ENCODE measurements at regions not wholly inside any gene's neighbourhood (a gene's known extent, or its start where the extent isn't known, plus 50 kb on each side); places are given as distances from the start of the nearest gene placed in this dataset.
"Not testable (repeated sequence)": the region's sequence is repeated elsewhere in the genome, so short reads cannot be mapped to it uniquely, and the experiment has no call there.

DNA sequence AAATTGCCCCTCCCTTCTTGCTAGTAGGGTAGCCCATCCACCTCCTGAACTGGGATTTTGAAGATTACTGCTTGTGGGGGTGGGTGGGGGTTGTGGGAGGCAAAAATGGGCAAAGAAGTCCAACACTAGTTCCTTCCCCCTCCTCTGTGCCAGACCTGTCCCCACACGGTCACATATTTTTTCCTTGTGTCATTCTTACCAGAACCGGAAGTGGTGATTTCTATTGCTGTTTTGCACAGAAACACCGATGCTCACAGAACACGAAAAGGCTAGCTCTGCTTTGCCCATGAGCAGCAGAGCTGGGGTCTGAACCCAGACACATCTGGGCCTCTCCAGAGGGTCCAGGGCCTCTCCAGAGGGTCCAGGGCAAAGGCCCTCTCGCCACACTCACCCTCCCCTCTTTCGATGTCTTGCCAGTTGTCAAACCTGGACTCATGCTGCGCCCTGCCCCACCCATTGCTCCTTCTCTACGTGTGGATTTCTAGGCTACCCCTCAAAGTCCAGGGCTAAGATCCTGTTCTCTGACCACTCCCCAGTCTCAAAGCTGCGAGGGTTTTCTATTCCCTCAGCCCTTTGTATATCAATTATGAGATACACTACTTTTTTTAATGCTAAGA, 264.4 kb upstream of the MSX2 start:
- no peak overlapping the region for H3K4me3 ChIP-seq (replicated peaks; ENCODE audit: low read depth, low read length)
- no peak for DNase-seq (ENCODE audit: extremely low read depth, low read depth)
- TF ChIP-seq, protein P1, sequence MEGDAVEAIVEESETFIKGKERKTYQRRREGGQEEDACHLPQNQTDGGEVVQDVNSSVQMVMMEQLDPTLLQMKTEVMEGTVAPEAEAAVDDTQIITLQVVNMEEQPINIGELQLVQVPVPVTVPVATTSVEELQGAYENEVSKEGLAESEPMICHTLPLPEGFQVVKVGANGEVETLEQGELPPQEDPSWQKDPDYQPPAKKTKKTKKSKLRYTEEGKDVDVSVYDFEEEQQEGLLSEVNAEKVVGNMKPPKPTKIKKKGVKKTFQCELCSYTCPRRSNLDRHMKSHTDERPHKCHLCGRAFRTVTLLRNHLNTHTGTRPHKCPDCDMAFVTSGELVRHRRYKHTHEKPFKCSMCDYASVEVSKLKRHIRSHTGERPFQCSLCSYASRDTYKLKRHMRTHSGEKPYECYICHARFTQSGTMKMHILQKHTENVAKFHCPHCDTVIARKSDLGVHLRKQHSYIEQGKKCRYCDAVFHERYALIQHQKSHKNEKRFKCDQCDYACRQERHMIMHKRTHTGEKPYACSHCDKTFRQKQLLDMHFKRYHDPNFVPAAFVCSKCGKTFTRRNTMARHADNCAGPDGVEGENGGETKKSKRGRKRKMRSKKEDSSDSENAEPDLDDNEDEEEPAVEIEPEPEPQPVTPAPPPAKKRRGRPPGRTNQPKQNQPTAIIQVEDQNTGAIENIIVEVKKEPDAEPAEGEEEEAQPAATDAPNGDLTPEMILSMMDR (IDR thresholded peaks at IDR 0.05; ENCODE audit: low read depth, low read length, missing control alignments), result no peak

DNA sequence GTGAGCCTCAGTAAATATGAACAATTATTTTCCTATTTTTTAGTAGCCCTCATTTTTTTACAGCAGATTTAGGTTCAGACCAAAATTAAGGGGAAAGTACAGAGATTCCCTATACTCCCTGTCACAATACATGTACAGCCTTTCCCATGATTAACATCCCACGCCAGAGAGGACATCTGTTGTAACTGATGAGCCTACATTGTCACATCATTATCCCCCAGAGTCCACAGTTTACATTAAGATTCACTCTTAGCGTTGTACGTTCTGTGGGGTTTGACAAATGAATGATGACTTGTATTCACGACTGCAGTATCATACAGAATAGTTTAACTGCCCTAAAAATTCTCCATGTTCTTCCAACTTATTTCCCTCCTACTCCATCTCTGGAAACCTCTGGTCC, 262.3 kb upstream of the MSX2 start:
- no peak for DNase-seq (ENCODE audit: extremely low read depth, low read depth)
- no peak overlapping the region for H3K4me3 ChIP-seq (replicated peaks; ENCODE audit: low read depth, low read length)
- TF ChIP-seq, protein P1 (IDR thresholded peaks at IDR 0.05; ENCODE audit: low read depth, low read length, missing control alignments), result no peak

DNA sequence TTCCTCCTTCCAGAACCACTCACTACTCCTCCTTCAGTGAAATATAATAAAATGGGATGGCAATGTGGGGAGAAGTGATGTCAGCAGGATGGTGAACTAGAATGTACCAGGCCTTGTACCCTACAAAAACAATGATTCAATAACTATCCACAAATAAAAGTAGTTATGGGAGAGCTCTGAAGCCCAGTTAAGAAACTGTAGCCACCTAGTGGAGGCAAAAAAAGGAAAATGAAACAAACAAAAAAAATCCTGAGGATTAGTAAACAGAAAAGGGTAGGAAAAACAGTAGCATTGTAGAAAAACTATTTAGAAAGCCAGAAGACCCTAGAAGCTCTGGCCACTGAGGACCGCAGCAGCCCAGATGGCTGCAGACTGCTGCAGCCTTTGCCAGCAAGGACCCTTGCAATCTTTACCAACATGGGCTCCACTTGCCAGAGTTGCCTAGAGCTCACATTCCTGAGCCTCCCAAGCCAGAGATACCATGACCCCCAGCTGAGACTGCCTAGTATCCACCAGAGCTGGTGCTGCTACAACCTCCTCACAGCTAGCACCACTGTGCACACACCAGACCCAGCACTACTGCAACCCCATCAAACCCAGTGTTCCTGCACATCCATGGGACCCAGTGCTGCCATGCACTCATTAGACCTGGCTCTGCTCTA, 259.7 kb upstream of the MSX2 start:
- TF ChIP-seq, protein P1 (IDR thresholded peaks at IDR 0.05; ENCODE audit: low read depth, low read length, missing control alignments), result no peak
- H3K4me3 ChIP-seq (replicated peaks; ENCODE audit: low read depth, low read length), result no peak overlapping the region

DNA sequence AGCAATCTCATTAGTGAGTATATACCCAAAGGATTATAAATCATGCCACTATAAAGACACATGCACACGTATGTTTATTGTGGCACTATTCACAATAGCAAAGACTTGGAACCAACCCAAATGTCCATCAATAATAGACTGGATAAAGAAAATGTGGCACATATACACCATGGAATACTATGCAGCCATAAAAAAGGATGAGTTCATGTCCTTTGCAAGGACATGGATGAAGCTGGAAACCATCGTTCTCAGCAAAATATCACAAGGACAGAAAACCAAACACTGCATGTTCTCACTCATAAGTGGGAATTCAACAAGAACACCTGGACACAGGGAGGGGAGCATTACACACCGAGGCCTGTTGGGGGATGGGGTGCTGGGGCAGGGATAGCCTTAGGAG, 252.9 kb upstream of the MSX2 start:
- DNase-seq (ENCODE audit: extremely low read depth, low read depth); H3K4me3 ChIP-seq (replicated peaks; ENCODE audit: low read depth, low read length): not testable (repeated sequence)

More for the DNA sequence above, 259.7 kb upstream of the MSX2 start:
- DNase-seq (ENCODE audit: extremely low read depth, low read depth), result no peak

DNA sequence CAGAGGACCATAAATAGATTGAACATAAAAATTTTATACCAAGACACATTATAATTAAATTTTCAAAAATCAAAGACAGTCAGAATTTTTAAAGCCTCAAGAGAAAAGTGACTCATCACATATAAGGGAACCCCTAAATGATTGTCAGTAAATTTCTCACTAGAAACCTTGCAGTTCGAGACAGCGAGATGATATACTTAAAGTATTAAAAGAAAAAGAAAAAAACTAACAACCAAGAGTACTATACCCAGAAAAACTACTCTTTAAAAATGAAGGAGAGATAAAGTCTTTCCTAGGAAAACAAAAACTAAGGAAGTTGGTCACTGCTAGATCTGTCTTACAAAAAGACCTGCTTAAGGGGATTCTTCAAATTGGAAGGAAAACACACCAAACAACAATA, 251.4 kb upstream of the MSX2 start:
- TF ChIP-seq, protein P1 (IDR thresholded peaks at IDR 0.05; ENCODE audit: low read depth, low read length, missing control alignments), result no peak
- no peak for DNase-seq (ENCODE audit: extremely low read depth, low read depth)
- H3K4me3 ChIP-seq (replicated peaks; ENCODE audit: low read depth, low read length), result no peak overlapping the region

DNA sequence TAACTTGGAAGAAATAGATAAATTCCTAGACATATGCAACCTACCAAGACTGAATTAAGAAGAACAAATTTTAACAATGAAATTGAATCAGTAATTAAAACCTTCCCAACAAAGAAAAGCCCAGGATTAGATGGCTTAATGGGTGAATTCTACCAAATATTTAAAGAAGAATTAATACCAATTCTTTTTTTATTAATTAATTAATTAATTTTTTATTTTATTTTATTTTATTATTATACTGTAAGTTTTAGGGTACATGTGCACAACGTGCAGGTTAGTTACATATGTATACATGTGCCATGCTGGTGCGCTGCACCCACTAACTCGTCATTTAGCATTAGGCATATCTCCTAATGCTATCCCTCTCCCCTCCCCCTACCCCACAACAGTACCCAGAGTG, 248.4 kb upstream of the MSX2 start:
- not testable (repeated sequence) for H3K4me3 ChIP-seq (replicated peaks; ENCODE audit: low read depth, low read length); DNase-seq (ENCODE audit: extremely low read depth, low read depth)

DNA sequence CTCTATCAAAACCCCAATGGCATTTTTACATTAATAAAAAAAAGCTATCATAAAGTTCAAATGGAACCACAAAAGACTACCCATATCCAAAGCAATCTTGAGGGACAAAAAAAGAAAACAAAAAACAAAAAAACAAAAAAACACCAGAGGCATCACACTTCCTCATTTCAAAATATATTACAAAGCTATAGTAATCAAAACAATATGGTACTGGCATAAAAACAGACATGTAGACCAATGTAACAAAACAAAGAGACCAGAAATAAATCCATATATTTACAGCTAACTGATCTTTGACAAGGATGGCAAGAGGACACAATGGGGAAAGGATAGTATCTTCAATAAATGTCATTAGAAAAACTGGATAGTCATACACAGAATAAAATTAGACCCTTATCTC, 245.1 kb upstream of the MSX2 start:
- TF ChIP-seq, protein P1 (IDR thresholded peaks at IDR 0.05; ENCODE audit: low read depth, low read length, missing control alignments), result no peak
- no peak for DNase-seq (ENCODE audit: extremely low read depth, low read depth)
- H3K4me3 ChIP-seq (replicated peaks; ENCODE audit: low read depth, low read length), result no peak overlapping the region

DNA sequence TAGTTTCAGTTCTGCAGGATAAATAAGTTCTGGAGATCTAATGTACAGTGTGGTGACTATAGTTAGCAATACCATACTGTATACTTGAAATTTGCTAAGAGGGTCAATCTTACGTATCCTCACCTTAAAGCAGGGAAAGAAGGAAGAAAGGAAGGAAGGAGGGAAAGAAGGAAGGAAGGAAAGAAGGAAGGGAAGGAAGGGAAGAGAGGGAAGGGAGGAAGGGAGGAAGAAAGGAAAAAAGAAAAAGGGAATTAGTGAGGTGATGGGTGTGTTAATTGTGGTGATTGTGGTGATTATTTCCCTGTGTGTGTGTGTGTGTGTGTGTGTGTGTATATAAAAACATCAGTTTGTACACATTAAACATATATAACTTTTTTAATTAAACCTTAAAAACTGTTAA, 242.6 kb upstream of the MSX2 start:
- TF ChIP-seq, protein P1 (IDR thresholded peaks at IDR 0.05; ENCODE audit: low read depth, low read length, missing control alignments), result no peak
- DNase-seq (ENCODE audit: extremely low read depth, low read depth), result no peak
- no peak overlapping the region for H3K4me3 ChIP-seq (replicated peaks; ENCODE audit: low read depth, low read length)

Data from HFF-Myc (cell line).